EH (cell line): ENCODE measurements at regions not wholly inside any gene's neighbourhood (a gene's known extent, or its start where the extent isn't known, plus 50 kb on each side); places are given as distances from the start of the nearest gene placed in this dataset.
A peak's percentile ranks its signal among the peaks of the same experiment; 100 is the strongest.
"Not testable (repeated sequence)": the region's sequence is repeated elsewhere in the genome, so short reads cannot be mapped to it uniquely, and the experiment has no call there.

Source experiments
- DNase-seq: peaks from one replicate; pipeline ENCODE4 v3.0.0-alpha.2; 2015; ENCODE audit warnings: low read depth

DNA sequence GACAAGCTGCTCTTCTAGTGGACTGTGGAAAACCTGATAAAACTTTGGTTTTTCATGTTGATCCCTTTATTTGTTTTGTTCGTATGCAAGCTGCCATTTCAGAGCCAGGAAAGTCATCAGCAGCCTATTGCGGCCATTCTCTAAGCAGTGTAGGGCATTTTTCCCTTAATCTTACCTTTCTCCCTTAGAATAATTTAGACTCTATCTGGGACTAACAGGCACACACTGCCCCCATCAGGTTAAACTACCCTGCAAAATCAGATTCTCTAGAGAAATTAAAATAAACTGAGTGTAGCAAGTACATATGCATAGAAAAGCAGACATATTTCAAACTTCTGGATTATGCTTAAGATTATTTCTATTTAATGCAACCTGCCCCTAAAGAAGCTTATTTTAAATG lies 347.5 kb downstream of the METTL4 start:
- peak; percentile 52 for DNase-seq

DNA sequence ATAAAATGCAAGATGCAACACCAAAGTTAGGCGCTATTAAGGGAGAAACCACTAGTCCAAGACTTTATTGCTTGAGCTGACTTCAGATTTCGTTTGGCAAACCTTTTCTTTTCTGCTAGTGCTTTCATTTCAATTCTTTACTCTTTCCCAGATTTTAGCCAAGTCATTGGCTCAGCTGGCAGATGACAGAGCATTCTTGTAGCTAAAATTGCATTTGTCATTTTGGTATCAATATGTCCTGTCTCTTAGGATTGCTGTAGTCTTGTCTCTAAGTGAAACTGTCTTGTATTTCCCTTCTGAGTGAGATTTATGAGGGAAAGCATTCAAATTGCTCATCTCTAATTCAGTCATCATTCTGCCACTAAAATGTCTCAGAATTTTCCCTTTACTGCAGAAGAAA lies 335.1 kb downstream of the METTL4 start:
- DNase-seq: peak; percentile 16

- no peak for DNase-seq
Observed at GRCh38 chr18:2237706-2238105, 333.6 kb downstream of the METTL4 start.

GRCh38 chr18:2240311-2240705 lies 331.0 kb downstream of the METTL4 start:
- DNase-seq: peak; percentile 60

- DNase-seq: peak; percentile 11
Observed at GRCh38 chr18:2244641-2245040, 326.7 kb downstream of the METTL4 start.

DNA sequence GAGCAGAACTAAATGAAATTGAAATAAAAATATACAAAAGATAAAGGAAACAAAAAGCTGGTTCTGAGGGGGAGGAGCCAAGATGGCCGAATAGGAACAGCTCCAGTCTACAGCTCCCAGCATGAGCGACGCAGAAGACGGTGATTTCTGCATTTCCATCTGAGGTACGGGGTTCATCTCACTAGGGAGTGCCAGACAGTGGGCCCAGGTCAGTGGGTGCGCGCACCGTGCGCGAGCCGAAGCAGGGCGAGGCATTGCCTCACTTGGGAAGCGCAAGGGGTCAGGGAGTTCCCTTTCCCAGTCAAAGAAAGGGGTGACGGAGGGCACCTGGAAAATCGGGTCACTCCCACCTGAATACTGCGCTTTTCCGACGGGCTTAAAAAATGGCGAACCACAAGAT lies 324.2 kb downstream of the METTL4 start:
- not testable (repeated sequence) for DNase-seq

DNA sequence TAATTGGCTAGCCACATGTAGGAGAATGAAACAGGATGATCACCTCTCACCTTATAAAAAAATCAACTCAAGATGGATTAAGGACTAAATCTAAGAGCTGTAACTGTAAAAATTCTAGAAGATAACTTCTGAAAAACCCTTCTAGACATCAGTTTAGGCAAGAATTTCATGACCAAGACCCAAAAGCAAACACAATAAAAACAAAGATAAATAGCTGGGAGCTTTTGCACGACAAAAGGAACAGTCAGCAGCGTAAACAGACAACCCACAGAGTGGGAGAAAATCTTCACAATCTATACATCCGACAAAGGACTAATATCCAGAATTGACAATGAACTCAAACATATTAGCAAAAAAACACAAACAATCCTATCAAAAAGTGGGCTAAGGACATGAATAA lies 316.3 kb downstream of the METTL4 start:
- DNase-seq: no peak

GRCh38 chr18:2256577-2256976 lies 314.7 kb downstream of the METTL4 start:
- no peak for DNase-seq

GRCh38 chr18:2258954-2259353 lies 312.4 kb downstream of the METTL4 start:
- peak; percentile 7 for DNase-seq

GRCh38 chr18:2263303-2263890 lies 307.9 kb downstream of the METTL4 start:
- no peak for DNase-seq

GRCh38 chr18:2274613-2275012 lies 296.7 kb downstream of the METTL4 start:
- DNase-seq: peak; percentile 1

GRCh38 chr18:2281086-2281485 lies 290.2 kb downstream of the METTL4 start:
- no peak for DNase-seq

DNA sequence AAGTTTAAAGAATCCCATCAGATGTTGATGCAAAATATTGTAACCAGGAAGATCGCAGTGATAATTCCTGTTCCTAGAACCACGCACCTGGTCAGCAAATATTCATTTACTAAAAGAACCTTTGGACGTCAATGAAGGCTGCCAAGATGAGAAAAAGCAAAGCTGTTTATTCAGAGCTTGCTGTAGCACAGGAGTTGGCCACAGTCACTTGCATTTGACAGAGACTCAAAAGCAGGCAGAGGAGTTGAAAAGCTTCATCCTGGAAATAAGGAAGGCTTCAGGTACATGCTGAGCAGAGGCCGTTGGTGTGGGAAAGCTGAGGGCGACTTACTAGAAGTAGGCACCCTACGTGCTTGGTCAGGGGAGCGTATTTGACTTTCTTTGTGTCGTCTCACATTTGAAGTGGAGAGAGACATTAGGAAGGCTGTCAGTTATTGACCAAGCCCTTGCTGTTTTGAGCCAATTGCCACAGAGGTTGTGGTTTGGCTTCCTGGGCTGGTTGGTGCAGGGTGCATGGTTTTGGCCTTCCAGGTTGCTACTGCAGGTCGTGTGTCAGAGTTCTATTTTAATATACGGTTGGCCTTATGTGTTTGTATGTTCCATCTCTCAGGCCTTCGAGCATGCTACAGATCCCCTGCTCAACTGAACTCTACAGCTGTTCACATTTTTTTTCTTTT lies 289.6 kb downstream of the METTL4 start:
- no peak for DNase-seq

- no peak for DNase-seq
Observed at GRCh38 chr18:2293109-2293839, 278.0 kb downstream of the METTL4 start.

DNA sequence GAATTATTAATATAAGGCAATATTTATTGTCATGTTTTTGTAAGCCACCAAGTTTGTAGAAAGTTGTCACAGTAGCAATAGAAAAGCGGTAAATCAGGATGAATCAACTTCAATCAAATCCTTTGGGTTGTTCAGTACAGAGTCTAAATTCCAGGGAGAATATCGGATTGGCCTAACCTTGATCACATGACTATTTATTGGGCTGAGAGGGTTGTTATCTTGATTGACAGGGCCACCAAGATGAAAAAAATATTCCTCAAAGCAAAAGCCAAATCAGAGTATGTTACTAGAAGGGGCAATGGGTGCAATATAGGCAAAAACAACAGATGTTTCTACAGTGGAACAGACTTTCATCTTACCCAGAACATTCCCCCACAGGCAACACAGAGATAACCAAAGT lies 270.0 kb downstream of the METTL4 start:
- no peak for DNase-seq

DNA sequence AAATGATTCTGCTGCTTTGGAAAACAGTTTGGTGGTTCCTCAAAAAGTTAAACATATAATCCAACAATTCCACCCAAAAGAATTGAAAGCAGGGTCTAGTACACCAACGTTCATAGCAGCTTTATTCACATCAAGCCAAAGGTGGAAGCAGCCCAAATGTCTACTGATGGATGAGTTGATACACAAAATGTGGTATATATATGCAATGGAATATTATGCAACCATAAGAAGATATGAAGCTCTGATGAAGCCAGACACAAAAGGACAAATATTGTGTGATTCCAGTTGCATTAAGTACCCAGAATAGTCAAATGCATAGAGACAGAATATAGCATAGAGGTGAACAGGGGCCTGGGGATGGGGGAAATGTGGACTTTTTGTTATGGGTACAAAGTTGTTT lies 269.3 kb downstream of the METTL4 start:
- no peak for DNase-seq

DNA sequence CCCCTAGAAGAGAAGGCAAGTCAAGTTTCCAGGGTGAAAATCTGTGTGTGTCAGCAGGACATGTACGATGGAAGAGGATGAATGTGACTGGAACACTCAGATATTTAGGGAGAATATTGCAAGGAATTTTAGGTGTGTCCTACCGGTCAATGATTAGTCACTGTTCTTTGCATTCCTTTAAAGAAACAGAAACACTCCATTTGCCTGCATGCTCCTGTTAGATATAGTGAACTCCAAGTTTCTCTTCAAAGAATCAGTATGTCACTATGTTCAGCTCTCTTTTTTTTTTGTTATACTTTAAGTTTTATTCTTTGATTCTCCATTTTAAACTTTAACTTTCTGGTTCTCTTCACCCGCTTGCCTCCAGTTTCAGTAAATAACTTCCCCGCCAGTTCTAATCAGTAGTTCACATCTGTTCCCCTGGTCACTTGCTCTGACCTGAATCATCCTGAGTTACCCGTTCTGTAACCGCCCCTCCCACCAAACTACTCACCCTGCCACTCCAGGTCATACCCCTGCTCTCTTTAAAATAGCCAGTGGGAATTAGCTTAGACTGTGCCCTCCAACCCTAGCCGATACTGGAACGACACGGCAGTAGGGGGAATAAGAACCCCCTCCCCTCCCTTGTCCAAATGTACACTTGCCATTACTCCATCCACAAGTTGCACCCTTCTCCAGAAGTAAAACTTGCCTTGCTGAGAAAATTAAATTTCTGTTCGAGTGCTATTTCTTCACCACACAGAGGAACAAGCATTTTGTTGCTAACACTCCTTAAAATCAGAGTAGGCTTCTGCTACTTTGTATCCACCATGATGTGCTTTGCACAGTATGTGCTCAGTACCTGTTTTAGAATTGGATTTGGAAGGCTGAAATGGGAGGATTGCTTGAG lies 268.4 kb downstream of the METTL4 start:
- peak; percentile 69 for DNase-seq

- DNase-seq: peak; percentile 84
Observed at GRCh38 chr18:2303517-2304238, 267.6 kb downstream of the METTL4 start.

DNA sequence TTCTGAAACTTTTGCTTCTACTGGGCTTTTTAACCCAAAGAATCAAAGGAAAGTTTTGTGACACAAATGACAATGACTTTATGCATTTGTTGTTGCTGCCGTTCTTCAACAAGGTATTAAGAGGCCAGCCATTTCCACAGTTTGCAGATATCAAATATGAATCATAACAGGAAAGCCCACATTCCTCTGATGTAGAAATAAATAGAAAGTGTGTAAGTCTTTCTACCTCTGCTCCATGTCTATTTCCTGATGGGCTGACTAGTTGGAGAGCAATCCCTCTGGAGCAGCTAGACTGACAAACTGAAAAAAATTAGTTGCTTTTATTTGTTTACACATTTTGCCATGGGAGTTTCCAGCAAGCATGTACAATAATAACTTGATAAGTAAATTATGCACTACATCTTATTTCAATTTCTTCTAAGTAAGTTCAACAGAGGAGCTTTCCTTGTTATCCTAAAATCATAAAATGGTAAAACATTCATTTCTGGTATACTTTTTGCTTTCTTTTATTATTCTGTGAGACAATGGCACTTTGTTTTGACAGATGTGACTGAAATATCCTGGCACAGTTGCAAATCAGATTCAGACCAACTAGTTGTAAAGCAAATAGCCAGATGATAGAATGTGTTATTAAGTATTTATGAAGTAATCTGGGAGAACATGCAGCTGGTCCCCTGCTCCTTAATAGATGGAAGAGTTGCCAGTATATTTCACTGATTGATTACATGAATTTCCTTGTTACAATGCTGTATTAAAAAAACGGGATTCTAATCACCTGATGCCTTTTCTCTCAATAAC lies 266.7 kb downstream of the METTL4 start:
- DNase-seq: peak; percentile 28

- no peak for DNase-seq
Observed at GRCh38 chr18:2306606-2307005, 264.7 kb downstream of the METTL4 start.

- no peak for DNase-seq
Observed at GRCh38 chr18:2310886-2311285, 260.4 kb downstream of the METTL4 start.
